Activated CD4-positive, alpha-beta memory T cell treated with anti-CD3 and anti-CD28 coated beads for 36 hours (primary cell): ENCODE measurements at regions not wholly inside any gene's neighbourhood (a gene's known extent, or its start where the extent isn't known, plus 50 kb on each side); places are given as distances from the start of the nearest gene placed in this dataset.

Experiments
- CTCF ChIA-PET: fragments of 350-600 bp; sonication (Branson Sonifier 250); formaldehyde crosslinking; loops from one replicate; lab custom pipeline; 2021; ENCODE audit warnings: antibody characterized with exemption, inconsistent platforms; lab: Charles Lee
- POLR2A ChIA-PET: fragments of 350-600 bp; sonication (Branson Sonifier 250); formaldehyde crosslinking; loops from one replicate; lab custom pipeline; 2021; ENCODE audit warnings: antibody characterized with exemption; lab: Charles Lee
- DNase-seq: peaks from one replicate; pipeline ENCODE4 v3.0.0-alpha.2; 2020
- H3K27ac Mint-ChIP-seq: one replicate; pipeline ENCODE4 v1.8.0; 2021; ENCODE audit warnings: mixed read lengths
- H3K27me3 Mint-ChIP-seq: one replicate; pipeline ENCODE4 v1.8.0; 2021; ENCODE audit warnings: mixed read lengths
- H3K36me3 Mint-ChIP-seq: one replicate; pipeline ENCODE4 v1.8.0; 2021; ENCODE audit warnings: mixed read lengths
- H3K4me1 Mint-ChIP-seq: one replicate; pipeline ENCODE4 v1.8.0; 2021; ENCODE audit warnings: low read depth, mixed read lengths
- H3K4me3 Mint-ChIP-seq: one replicate; pipeline ENCODE4 v1.8.0; 2021; ENCODE audit warnings: mild to moderate bottlenecking, mixed read lengths
- H3K9me3 Mint-ChIP-seq: one replicate; pipeline ENCODE4 v1.8.0; 2021; ENCODE audit warnings: mixed read lengths
- intact Hi-C: fragments of 100-400 bp; cut with micrococcal nuclease; formaldehyde crosslinking; loops from one replicate; pipeline ENCODE4 v1.15.1; 2023

DNA sequence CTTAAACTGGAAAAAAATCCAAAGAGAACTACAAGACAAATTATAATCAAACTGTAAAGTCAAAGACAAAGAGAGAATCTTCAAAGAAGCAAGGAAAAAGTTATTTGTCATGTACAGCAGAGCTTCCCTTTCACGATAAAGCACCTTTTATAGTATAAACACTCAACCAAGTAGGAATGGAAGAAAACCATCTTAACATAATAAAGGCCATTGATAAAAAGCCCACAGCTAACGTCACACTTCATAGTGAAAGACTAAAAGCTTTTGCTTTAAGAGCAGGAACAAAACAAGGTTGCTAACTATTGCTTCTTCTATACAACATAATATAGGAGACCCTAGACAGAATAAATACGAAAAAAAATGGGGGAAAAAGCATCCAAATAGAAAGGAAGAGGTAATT lies 595.7 kb upstream of the POU3F4 start:
- ChIA-PET POLR2A (no interaction called here), CTCF (no interaction called here)
- no peak overlapping the region for H3K4me3 Mint-ChIP-seq
- intact Hi-C loops, result no loop called here
- H3K4me1 Mint-ChIP-seq, result no peaks in the 10 kb centered on the region
- no peaks in the 10 kb centered on the region for H3K9me3 Mint-ChIP-seq
- H3K36me3 Mint-ChIP-seq, result no peaks in the 10 kb centered on the region
- H3K27me3 Mint-ChIP-seq, result no peaks in the 10 kb centered on the region
- no peak for DNase-seq
- H3K27ac Mint-ChIP-seq, result no peak overlapping the region

- H3K27ac Mint-ChIP-seq, result no peak overlapping the region
- no peaks in the 10 kb centered on the region for H3K4me1 Mint-ChIP-seq
- no peaks in the 10 kb centered on the region for H3K27me3 Mint-ChIP-seq
- no peak overlapping the region for H3K4me3 Mint-ChIP-seq
- POLR2A ChIA-PET, result no interaction called here
- CTCF ChIA-PET, result no interaction called here
- H3K9me3 Mint-ChIP-seq, result no peaks in the 10 kb centered on the region
- no peak for DNase-seq
- intact Hi-C loops, result no loop called here
- H3K36me3 Mint-ChIP-seq, result no peaks in the 10 kb centered on the region
These were observed 573.1 kb upstream of the POU3F4 start for GRCh38 chrX:82934980-82935379.

- CTCF ChIA-PET, result no interaction called here
- H3K4me1 Mint-ChIP-seq, result no peaks in the 10 kb centered on the region
- intact Hi-C loops, result no loop called here
- no peak overlapping the region for H3K27ac Mint-ChIP-seq
- H3K9me3 Mint-ChIP-seq, result peaks cover 6% of the 10 kb centered on the region
- POLR2A ChIA-PET, result no interaction called here
- H3K27me3 Mint-ChIP-seq, result no peaks in the 10 kb centered on the region
- no peak for DNase-seq
- H3K36me3 Mint-ChIP-seq, result no peaks in the 10 kb centered on the region
- H3K4me3 Mint-ChIP-seq, result no peak overlapping the region
These were observed 562.8 kb upstream of the POU3F4 start for GRCh38 chrX:82945332-82945731.

GRCh38 chrX:82961129-82961528 lies 547.0 kb upstream of the POU3F4 start:
- POLR2A ChIA-PET, result no interaction called here
- no peaks in the 10 kb centered on the region for H3K27me3 Mint-ChIP-seq

DNA sequence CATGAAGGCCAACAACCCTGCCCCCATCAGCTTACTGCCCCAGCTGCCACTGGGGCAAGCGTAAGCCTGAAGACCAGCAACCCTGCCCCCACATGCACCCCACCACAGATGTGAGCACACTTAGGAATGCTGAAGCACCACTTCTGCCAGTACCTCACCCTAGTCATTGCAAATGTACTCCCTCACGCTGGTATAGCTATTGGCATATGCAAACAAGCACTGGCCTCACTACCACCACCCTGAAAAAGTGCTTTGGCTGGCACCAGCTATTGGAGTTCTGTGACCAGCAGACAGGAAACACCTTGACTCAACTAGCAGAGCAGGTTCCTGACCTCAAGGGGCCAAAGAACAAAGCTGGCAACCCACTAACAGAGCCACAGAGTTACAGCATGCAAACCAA lies 534.4 kb upstream of the POU3F4 start:
- H3K27ac Mint-ChIP-seq, result no peak overlapping the region
- ChIA-PET CTCF (no interaction called here), POLR2A (no interaction called here)
- DNase-seq, result no peak
- no peaks in the 10 kb centered on the region for H3K36me3 Mint-ChIP-seq
- H3K4me3 Mint-ChIP-seq, result no peak overlapping the region
- intact Hi-C loops, result no loop called here
- H3K9me3 Mint-ChIP-seq, result no peaks in the 10 kb centered on the region
- H3K4me1 Mint-ChIP-seq, result no peaks in the 10 kb centered on the region
- no peaks in the 10 kb centered on the region for H3K27me3 Mint-ChIP-seq

More at GRCh38 chrX:82961129-82961528, 547.0 kb upstream of the POU3F4 start:
- Mint-ChIP-seq H3K27ac (no peak overlapping the region), H3K4me1 (no peaks in the 10 kb centered on the region), H3K9me3 (no peaks in the 10 kb centered on the region), H3K4me3 (no peak overlapping the region), H3K36me3 (no peaks in the 10 kb centered on the region)
- no peak for DNase-seq
- intact Hi-C loops, result no loop called here
- CTCF ChIA-PET, result interaction anchor here (0.5 kb wide), 1 partner anchor 569 kb away, joined by 3 read pairs; no protein-coding TSS in a partner anchor

GRCh38 chrX:82998163-82998562 lies 509.9 kb upstream of the POU3F4 start:
- DNase-seq, result no peak
- intact Hi-C loops, result no loop called here
- no peak overlapping the region for H3K27ac Mint-ChIP-seq
- ChIA-PET POLR2A (no interaction called here), CTCF (no interaction called here)
- H3K4me1 Mint-ChIP-seq, result no peaks in the 10 kb centered on the region
- H3K36me3 Mint-ChIP-seq, result no peaks in the 10 kb centered on the region
- no peaks in the 10 kb centered on the region for H3K27me3 Mint-ChIP-seq
- no peaks in the 10 kb centered on the region for H3K9me3 Mint-ChIP-seq
- no peak overlapping the region for H3K4me3 Mint-ChIP-seq

DNA sequence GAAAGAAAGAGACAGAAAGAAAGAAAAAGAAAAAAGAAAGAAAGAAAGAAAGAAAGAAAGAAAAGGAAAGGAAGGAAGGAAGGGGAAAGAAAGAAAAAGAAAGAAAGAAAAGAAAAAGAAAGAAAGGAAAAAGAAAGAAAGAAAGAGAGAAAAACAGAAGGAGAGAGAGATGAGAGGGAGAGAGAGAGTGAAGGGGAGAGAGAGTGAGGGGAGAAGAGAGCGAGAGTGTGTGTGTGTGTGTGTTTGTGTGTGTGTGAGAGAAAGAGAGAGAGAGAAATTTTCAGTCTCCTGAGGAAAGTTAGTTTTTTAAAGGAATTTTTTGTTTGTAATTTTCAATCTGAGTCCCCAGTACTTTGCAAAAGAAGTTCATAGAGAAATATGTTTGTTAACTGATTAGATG lies 504.1 kb upstream of the POU3F4 start:
- Mint-ChIP-seq H3K27ac (no peak overlapping the region), H3K4me1 (no peaks in the 10 kb centered on the region), H3K4me3 (no peak overlapping the region), H3K27me3 (no peaks in the 10 kb centered on the region), H3K9me3 (no peaks in the 10 kb centered on the region), H3K36me3 (no peaks in the 10 kb centered on the region)
- ChIA-PET CTCF (interaction anchor here (0.6 kb wide), 1 partner anchor 12 kb away, joined by 3 read pairs; no protein-coding TSS in a partner anchor), POLR2A (no interaction called here)
- intact Hi-C loops, result no loop called here
- DNase-seq, result no peak

DNA sequence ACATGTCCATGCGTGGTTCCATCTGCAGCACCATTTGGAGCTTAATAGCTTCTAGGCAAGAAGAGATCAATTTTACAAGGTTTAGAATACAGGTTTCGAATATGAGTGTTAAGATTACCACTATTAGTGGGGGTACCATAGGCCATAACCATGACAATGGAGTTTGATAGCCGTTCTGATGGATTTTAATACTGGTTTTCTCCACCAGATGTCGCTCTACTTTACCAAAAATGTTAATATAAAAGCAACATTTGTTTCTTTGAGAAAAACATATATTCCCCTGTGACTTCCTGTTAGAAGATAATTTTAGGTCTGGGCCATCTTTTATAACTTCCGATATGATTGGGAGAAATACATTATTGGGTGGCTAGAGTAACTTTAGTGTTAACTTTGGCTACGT lies 499.7 kb upstream of the POU3F4 start:
- H3K4me1 Mint-ChIP-seq, result no peaks in the 10 kb centered on the region
- POLR2A ChIA-PET, result no interaction called here
- no peaks in the 10 kb centered on the region for H3K36me3 Mint-ChIP-seq
- intact Hi-C loops, result loop anchor here (1.0 kb wide), 1 partner anchor 627 kb away; no protein-coding TSS in a partner anchor
- H3K27ac Mint-ChIP-seq, result no peak overlapping the region
- H3K4me3 Mint-ChIP-seq, result no peak overlapping the region
- no peaks in the 10 kb centered on the region for H3K9me3 Mint-ChIP-seq
- CTCF ChIA-PET, result no interaction called here
- DNase-seq, result no peak
- no peaks in the 10 kb centered on the region for H3K27me3 Mint-ChIP-seq

- CTCF ChIA-PET, result no interaction called here
- H3K4me3 Mint-ChIP-seq, result no peak overlapping the region
These were observed 488.8 kb upstream of the POU3F4 start for GRCh38 chrX:83019258-83019657.

DNA sequence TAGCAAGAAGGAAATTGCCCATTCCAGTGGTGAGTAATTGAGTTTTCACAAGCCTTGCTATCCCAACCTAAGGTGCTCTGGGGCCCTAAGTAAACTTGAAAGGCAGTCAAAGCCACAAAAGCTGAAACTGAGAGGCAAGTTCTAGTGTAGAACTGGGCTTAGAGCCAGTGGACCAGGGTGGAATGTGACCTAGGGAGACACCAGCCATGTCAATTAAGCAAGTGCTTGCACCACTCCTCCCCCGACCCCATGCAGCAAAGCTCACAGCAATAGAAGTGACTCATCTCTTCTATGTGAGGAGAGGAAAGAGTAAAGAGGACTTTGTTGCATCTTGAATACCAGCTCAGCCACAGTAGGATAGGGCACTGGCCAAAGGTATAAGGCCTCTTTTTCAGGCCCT lies 486.1 kb upstream of the POU3F4 start:
- no peaks in the 10 kb centered on the region for H3K4me1 Mint-ChIP-seq
- ChIA-PET CTCF (no interaction called here), POLR2A (no interaction called here)
- intact Hi-C loops, result no loop called here
- peaks cover 3% of the 10 kb centered on the region for H3K9me3 Mint-ChIP-seq
- H3K4me3 Mint-ChIP-seq, result no peak overlapping the region
- H3K27ac Mint-ChIP-seq, result no peak overlapping the region
- no peaks in the 10 kb centered on the region for H3K27me3 Mint-ChIP-seq
- no peak for DNase-seq
- no peaks in the 10 kb centered on the region for H3K36me3 Mint-ChIP-seq

More at GRCh38 chrX:83019258-83019657, 488.8 kb upstream of the POU3F4 start:
- no peak for DNase-seq
- Mint-ChIP-seq H3K9me3 (no peaks in the 10 kb centered on the region), H3K27ac (no peak overlapping the region), H3K36me3 (no peaks in the 10 kb centered on the region), H3K4me1 (no peaks in the 10 kb centered on the region), H3K27me3 (no peaks in the 10 kb centered on the region)
- intact Hi-C loops, result no loop called here
- POLR2A ChIA-PET, result no interaction called here
